Endothelial cell of umbilical vein (primary cell): ENCODE measurements at regions not wholly inside any gene's neighbourhood (a gene's known extent, or its start where the extent isn't known, plus 50 kb on each side); places are given as distances from the start of the nearest gene placed in this dataset.

Experiments used
- BruUV-seq: library from RNA; stranded (reverse); fragments of 400-500 nt; replicated peaks from 2 replicates; lab custom pipeline; 2021; lab: Mats Ljungman, UMichigan
- CTCF ChIA-PET: fragments of 300-600, 350-600 bp; sonication (Branson Sonifier 250); formaldehyde crosslinking; loops from one replicate; lab custom pipeline; 2021; ENCODE audit warnings: antibody characterized with exemption, inconsistent platforms; lab: Charles Lee
- POLR2A ChIA-PET: fragments of 300-600, 350-600 bp; sonication (Branson Sonifier 250); formaldehyde crosslinking; loops from one replicate; lab custom pipeline; 2021; ENCODE audit warnings: antibody characterized with exemption, inconsistent platforms; lab: Charles Lee
- DNase-seq: peaks from one replicate; pipeline ENCODE4 v3.0.0-alpha.2; 2011; ENCODE audit warnings: low read depth, low spot score
- FAIRE-seq: peaks from 2 replicates; lab custom pipeline; 2011; peaks lifted over from hg19 to GRCh38; lab: Jason Lieb, UNC
- H2AFZ ChIP-seq: 2 replicates; pipeline ENCODE4 v1.6.0; 2012; ENCODE audit warnings: low read depth, low read length, control low read depth, inconsistent platforms
- H3K27ac ChIP-seq: 2 replicates; pipeline ENCODE4 v1.5.1; 2011; ENCODE audit warnings: low read depth, mild to moderate bottlenecking, control low read depth, low read length, moderate library complexity; ENCODE audit not compliant: insufficient read depth
- H3K27me3 ChIP-seq, 2 experiments: 2 replicates each; pipeline versions ENCODE4 v1.6.0 to v1.6.1; 2011; ENCODE audit warnings: low read length in 2 of 2, mixed read lengths in 1 of 2; ENCODE audit not compliant: control insufficient read depth in 2 of 2, insufficient read depth in 2 of 2
- H3K36me3 ChIP-seq, 2 experiments: 2 replicates in 1 of 2; 3 replicates in 1 of 2; pipeline ENCODE4 v1.5.1; 2011; ENCODE audit warnings: low read length in 2 of 2, mild to moderate bottlenecking in 1 of 2, moderate library complexity in 1 of 2; ENCODE audit not compliant: control insufficient read depth in 2 of 2, insufficient read depth in 2 of 2; ENCODE audit errors: extremely low read depth in 1 of 2
- H3K4me1 ChIP-seq: 3 replicates; pipeline ENCODE4 v1.5.1; 2011; ENCODE audit warnings: mild to moderate bottlenecking, low read length; ENCODE audit not compliant: control insufficient read depth, insufficient read depth; ENCODE audit errors: extremely low read depth
- H3K4me2 ChIP-seq: 2 replicates; pipeline ENCODE4 v1.6.1; 2011; ENCODE audit warnings: low read length, control low read depth, mixed read lengths; ENCODE audit not compliant: insufficient read depth
- H3K4me3 ChIP-seq, 3 experiments: fragments of 200-600 bp in 1 of 3; sonication (generic), shearing (Covaris generic) in 1 of 3; replicated peaks in 1 of 3; 2 replicates each; pipeline ENCODE4 v1.5.1; 2011 to 2016; ENCODE audit warnings: control low read depth in 3 of 3, low read length in 3 of 3, mild to moderate bottlenecking in 2 of 3, inconsistent platforms in 1 of 3, low read depth in 1 of 3, moderate library complexity in 1 of 3; ENCODE audit not compliant: insufficient read depth in 1 of 3
- H3K79me2 ChIP-seq: 2 replicates; pipeline ENCODE4 v1.6.0; 2012; ENCODE audit warnings: low read length, inconsistent platforms; ENCODE audit not compliant: control insufficient read depth, insufficient read depth
- H3K9ac ChIP-seq: replicated peaks from 2 replicates; pipeline ENCODE3; 2011; ENCODE audit warnings: low read length, control low read depth; ENCODE audit not compliant: insufficient read depth; ENCODE audit errors: extremely low read depth
- H3K9me1 ChIP-seq: replicated peaks from 3 replicates; pipeline ENCODE4 v1.6.0; 2011; ENCODE audit warnings: mild to moderate bottlenecking, low read length; ENCODE audit not compliant: control insufficient read depth, insufficient read depth; ENCODE audit errors: extremely low read depth
- H3K9me3 ChIP-seq: replicated peaks from 2 replicates; pipeline ENCODE4 v1.5.1; 2012; ENCODE audit warnings: low read length, inconsistent platforms; ENCODE audit not compliant: control insufficient read depth, insufficient read depth
- H4K20me1 ChIP-seq: replicated peaks from 2 replicates; pipeline ENCODE3; 2011; ENCODE audit warnings: mild to moderate bottlenecking, low read length; ENCODE audit not compliant: control insufficient read depth, insufficient read depth; ENCODE audit errors: extremely low read depth
- EZH2 ChIP-seq: IDR thresholded peaks from 2 replicates; pipeline ENCODE4 v1.6.1; 2012; ENCODE audit warnings: borderline replicate concordance, low read depth, mild to moderate bottlenecking, moderate library complexity, low read length, inconsistent platforms; ENCODE audit not compliant: severe bottlenecking
- FOS ChIP-seq: IDR thresholded peaks from 2 replicates; pipeline ENCODE4 v1.6.1; 2011; ENCODE audit warnings: mild to moderate bottlenecking, low read length, moderate library complexity, borderline replicate concordance; ENCODE audit not compliant: insufficient read depth
- GATA2 ChIP-seq: IDR thresholded peaks from 2 replicates; pipeline ENCODE4 v1.7.0; 2011; ENCODE audit warnings: low read depth, mild to moderate bottlenecking, moderate library complexity, mixed read lengths, low read length; ENCODE audit not compliant: insufficient read length, insufficient read depth
- JUN ChIP-seq: IDR thresholded peaks from 2 replicates; pipeline ENCODE4 v1.6.1; 2011; ENCODE audit warnings: borderline replicate concordance, low read depth; ENCODE audit not compliant: insufficient read length, insufficient read depth
- MAX ChIP-seq: IDR thresholded peaks from 2 replicates; pipeline ENCODE4 v1.6.1; 2011; ENCODE audit not compliant: insufficient read depth, insufficient read length
- MYC ChIP-seq: IDR thresholded peaks from one replicate; pipeline ENCODE4 v1.6.1; 2011; ENCODE audit warnings: mild to moderate bottlenecking, low read depth, low read length
- POLR2A ChIP-seq: IDR thresholded peaks from 2 replicates; pipeline ENCODE4 v1.6.1; 2012; ENCODE audit warnings: low read depth, mild to moderate bottlenecking, control low read depth, low read length
- POLR2AphosphoS5 ChIP-seq: IDR thresholded peaks from 2 replicates; pipeline ENCODE4 v1.6.1; 2012; ENCODE audit warnings: low read depth, mild to moderate bottlenecking, control low read depth, low read length, moderate library complexity; ENCODE audit not compliant: insufficient read depth
- dilution Hi-C: fragments of 300-500 bp; cut with MboI; formaldehyde crosslinking; loops from one replicate; pipeline ENCODE4 v1.15.0; 2019; ENCODE audit warnings: low sequenced_read_pairs; ENCODE audit not compliant: extremely low pct_ligation_motif_present
- intact Hi-C: fragments of 100-400 bp; cut with micrococcal nuclease; formaldehyde crosslinking; loops from one replicate; pipeline ENCODE4 v1.10.0; 2022
- TF ChIP-seq, protein P1 (sequence below), 2 donors: IDR thresholded peaks; 1 replicate in 1 of 2; 2 replicates in 1 of 2; pipeline ENCODE4 v1.5.1; 2011; ENCODE audit warnings: low read length in 2 of 2, mild to moderate bottlenecking in 2 of 2, moderate library complexity in 2 of 2, control low read depth in 1 of 2, inconsistent platforms in 1 of 2, low read depth in 1 of 2; ENCODE audit not compliant: insufficient read depth in 1 of 2; ENCODE audit errors: extremely low read depth in 1 of 2

DNA sequence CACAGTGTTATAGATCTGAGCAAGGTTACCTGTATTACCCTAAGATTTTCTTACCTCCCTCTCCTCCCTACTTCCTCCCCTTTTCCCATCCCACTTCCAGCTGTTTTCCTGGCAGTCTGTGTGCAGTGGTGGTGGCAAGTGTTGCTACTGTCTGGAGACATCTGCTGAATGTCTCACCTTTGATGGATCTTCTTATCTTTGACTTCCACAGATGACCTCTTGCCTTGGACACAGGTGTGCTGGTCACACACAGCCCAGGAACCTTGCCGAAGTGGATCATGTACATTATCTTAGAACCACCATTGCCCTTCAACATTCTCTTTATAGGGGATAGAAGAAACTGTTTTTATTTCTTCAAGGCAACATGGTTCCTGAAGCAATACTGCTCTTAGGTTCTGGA lies 245.1 kb downstream of the UTP18 start:
- no peaks in the 10 kb centered on the region for H3K9me3 ChIP-seq
- H3K4me1 ChIP-seq, result no peaks in the 10 kb centered on the region
- dilution Hi-C loops, result no loop called here
- BruUV-seq, result no TSS peak
- intact Hi-C loops, result no loop called here
- no peaks in the 10 kb centered on the region for H3K27me3 ChIP-seq
- no peak overlapping the region for H2AFZ ChIP-seq
- FAIRE-seq, result no peak
- no peaks in the 10 kb centered on the region for H3K36me3 ChIP-seq
- H3K79me2 ChIP-seq, result no peaks in the 10 kb centered on the region
- H3K9me1 ChIP-seq, result no peaks in the 10 kb centered on the region
- no peak for DNase-seq
- no peak overlapping the region for H3K4me2 ChIP-seq
- POLR2A ChIA-PET, result no interaction called here
- no peak overlapping the region for H3K4me3 ChIP-seq
- CTCF ChIA-PET, result no interaction called here
- TF ChIP-seq JUN (no peak), MYC (no peak), GATA2 (no peak), POLR2A (no peak)
- no peak overlapping the region for H3K27ac ChIP-seq
- H4K20me1 ChIP-seq, result no peaks in the 10 kb centered on the region
- no peak overlapping the region for H3K9ac ChIP-seq

GRCh38 chr17:51507444-51507843 lies 247.1 kb downstream of the UTP18 start:
- Histone ChIP-seq H3K9me1 (no peaks in the 10 kb centered on the region), H3K4me3 (no peak overlapping the region), H3K27me3 (no peaks in the 10 kb centered on the region), H3K9ac (no peak overlapping the region), H3K4me2 (no peak overlapping the region), H3K9me3 (no peaks in the 10 kb centered on the region), H3K4me1 (no peaks in the 10 kb centered on the region), H4K20me1 (no peaks in the 10 kb centered on the region), H3K27ac (no peak overlapping the region), H3K36me3 (no peaks in the 10 kb centered on the region), H3K79me2 (no peaks in the 10 kb centered on the region), H2AFZ (no peak overlapping the region)
- ChIA-PET CTCF (no interaction called here), POLR2A (no interaction called here)
- no TSS peak for BruUV-seq
- dilution Hi-C loops (no loop called here), intact Hi-C loops (no loop called here)
- no peak for TF ChIP-seq POLR2A
- TF ChIP-seq FOS, result no peak
- no peak for TF ChIP-seq JUN
- TF ChIP-seq POLR2AphosphoS5, result no peak
- TF ChIP-seq MYC, result no peak
- no peak for TF ChIP-seq GATA2
- TF ChIP-seq MAX, result no peak
- TF ChIP-seq, protein P1, sequence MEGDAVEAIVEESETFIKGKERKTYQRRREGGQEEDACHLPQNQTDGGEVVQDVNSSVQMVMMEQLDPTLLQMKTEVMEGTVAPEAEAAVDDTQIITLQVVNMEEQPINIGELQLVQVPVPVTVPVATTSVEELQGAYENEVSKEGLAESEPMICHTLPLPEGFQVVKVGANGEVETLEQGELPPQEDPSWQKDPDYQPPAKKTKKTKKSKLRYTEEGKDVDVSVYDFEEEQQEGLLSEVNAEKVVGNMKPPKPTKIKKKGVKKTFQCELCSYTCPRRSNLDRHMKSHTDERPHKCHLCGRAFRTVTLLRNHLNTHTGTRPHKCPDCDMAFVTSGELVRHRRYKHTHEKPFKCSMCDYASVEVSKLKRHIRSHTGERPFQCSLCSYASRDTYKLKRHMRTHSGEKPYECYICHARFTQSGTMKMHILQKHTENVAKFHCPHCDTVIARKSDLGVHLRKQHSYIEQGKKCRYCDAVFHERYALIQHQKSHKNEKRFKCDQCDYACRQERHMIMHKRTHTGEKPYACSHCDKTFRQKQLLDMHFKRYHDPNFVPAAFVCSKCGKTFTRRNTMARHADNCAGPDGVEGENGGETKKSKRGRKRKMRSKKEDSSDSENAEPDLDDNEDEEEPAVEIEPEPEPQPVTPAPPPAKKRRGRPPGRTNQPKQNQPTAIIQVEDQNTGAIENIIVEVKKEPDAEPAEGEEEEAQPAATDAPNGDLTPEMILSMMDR (IDR thresholded peaks at IDR 0.05; ENCODE audit: extremely low read depth in 1 of 2, insufficient read depth in 1 of 2, low read depth in 1 of 2, low read length in 2 of 2), result no peak
- TF ChIP-seq EZH2, result no peak
- DNase-seq, result no peak
- no peak for FAIRE-seq
